Occipital lobe (tissue), 2 donors: ENCODE measurements at regions not wholly inside any gene's neighbourhood (a gene's known extent, or its start where the extent isn't known, plus 50 kb on each side); places are given as distances from the start of the nearest gene placed in this dataset. TPM values are rescaled to one million over a fixed set of nuclear protein-coding genes. Genes with fewer than 3 reads are reported as not detected.
A peak's percentile ranks its signal among the peaks of the same experiment; 100 is the strongest.

ENCODE experiments used
- DNase-seq: peaks from one replicate; lab custom pipeline; 2025; lab: John Stamatoyannopoulos, UW
- small RNA-seq: library from RNA; depleted of rRNA; stranded (forward); fragments of <200 nt; gene quantifications from one replicate; pipeline ENCODE3, GENCODE V24; 2014

- DNase-seq: no peak
Measured at GRCh38 chr7:106806556-106806955, 58.5 kb upstream of the PIK3CG start.

- no peak for DNase-seq
Measured at GRCh38 chr7:106807474-106807873, 57.6 kb upstream of the PIK3CG start.

DNA sequence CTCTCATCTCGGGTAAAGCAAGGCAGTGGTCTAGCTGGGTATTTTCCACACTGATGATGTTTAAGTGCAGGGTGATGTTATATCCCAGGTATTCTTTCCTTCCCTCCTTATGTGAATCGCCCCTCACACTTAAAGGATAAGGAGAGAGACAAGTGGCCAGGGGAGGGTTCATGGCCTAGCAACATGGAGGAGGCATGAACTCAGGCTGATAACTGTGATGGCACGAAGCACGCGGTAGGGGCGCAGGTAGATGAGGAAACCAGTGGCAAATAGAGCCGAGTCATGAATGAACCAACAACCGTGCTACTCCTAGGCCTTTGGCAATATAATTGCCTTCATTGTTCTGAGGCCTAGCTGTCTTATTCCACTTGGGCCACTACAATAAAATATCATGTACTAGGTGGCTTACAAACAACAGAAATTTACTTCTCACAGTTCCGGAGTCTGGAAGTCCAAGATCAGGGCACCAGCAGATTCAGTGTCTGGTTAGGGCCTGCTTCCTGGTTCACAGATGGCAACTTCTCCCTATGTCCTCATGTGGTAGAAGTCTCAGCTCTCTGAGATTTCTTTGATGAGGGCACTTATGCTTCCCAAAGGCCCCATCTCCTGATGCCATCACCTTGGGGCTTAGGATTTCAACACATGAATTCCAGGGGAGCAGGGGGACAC, 56.0 kb upstream of the PIK3CG start:
- no peak for DNase-seq

GRCh38 chr7:106811472-106811871, 53.6 kb upstream of the PIK3CG start:
- no peak for DNase-seq

- peak; percentile 2 for DNase-seq
Measured at GRCh38 chr7:106812027-106812643, 52.9 kb upstream of the PIK3CG start.

DNA sequence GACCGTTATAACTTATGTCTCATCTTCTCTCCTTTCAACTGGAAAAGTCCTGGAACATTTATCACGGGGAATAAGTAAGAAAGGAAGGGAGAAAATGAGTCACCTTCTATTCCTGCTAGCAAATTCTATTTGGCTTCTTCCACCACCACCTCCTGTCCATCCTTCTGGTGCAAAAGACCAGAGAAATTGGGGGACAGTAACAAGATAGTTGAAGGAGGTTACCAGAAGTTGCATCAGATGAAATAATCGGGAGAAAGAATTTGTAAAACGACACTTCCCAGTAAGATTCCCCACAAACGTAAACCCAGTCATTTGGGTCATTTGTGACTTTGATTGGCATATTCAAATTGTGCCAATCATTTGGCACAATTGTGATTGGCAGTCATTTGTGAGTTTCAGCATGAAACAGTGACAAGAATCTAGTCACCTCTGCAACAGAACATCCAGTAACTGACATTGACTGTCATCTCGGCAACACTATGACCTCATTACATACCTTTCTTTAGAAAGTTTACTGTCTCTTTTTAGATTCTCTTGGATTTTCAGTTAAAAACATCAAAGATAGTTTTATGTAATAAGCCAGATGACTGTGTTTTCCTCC, 51.3 kb upstream of the PIK3CG start:
- DNase-seq: no peak

DNA sequence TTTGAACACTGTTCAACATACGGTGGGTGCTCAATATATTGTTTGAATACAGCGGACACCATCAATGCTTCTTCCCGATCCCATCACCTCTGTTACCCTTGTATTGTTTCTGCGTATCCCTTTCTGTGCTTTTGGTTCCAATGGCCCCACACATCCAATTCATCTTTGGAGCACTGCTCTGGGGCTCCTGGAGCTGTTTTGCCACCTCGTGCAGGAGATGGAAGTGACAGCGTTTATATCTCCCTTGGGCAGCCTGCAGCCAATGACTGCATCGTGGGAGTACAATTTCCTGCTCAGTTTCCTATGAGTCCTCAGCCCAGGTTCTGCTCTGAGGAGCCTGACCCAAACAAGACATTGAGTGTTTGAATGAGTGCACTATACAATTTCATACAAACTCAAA, 50.2 kb upstream of the PIK3CG start:
- DNase-seq: no peak

Small RNA genes lying in the stretch of these regions (small RNA-seq; reads per million reads assigned to genes)
- gene RNA5SP236: not detected
